IPS-NIHi7 (cell line): ENCODE measurements at regions not wholly inside any gene's neighbourhood (a gene's known extent, or its start where the extent isn't known, plus 50 kb on each side); places are given as distances from the start of the nearest gene placed in this dataset.
A peak's percentile ranks its signal among the peaks of the same experiment; 100 is the strongest.

Experiments used
- DNase-seq: peaks from one replicate; pipeline ENCODE4 v3.0.0; 2012; ENCODE audit warnings: mixed read lengths; ENCODE audit errors: extremely low spot score

DNA sequence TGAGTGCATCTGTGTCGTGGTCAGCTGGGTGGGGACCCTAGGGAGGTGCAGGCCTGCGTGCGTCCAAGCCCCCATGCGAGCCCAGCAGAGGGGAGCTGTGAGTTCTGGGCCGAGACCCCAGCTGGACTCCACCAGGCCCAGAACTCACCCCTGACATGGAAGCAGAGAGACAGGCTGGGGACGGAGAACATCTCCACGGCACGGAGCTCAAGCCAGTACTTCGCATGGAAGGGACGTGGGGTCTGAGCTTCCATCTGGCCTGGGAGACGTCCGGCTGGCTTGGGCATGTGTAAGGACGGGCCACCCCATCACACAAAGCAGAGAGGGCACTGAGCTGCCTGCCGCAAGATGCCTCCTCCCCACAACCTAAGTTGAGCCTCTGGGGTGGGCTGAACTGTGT, 422.4 kb downstream of the CTTN start:
- no peak for DNase-seq

- DNase-seq = no peak
Measured at GRCh38 chr11:70823771-70824170, 425.4 kb downstream of the CTTN start.

DNA sequence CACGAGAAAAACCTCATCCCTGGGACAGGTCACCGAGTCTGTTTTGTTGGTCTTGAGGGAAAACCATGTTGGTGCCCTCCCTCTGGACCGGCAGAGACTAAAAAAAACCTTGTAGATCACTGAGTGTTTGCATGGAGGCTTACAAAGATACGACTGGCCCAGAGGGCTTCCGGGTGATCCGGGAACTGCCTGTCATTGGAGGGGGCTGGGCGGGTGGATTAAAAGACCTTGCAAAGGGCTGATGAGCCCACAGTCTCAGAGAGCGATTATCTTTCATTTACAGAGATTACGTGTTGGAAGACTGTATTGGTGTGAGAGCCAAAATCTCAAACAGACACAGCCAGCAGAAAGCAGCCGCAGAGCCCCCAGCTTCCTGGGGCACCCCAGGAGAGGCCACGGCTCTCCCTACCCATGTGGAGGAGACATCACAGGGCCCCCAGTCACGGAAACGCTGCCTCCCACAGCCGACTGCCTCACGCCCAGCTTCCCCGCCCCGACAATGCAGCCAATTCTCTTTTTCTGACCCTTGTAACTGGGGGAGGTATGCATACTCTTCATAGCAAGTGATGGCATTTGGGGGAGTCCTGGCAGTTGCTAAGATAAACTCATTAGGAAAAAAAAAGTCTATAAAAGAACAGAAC, 426.4 kb downstream of the CTTN start:
- DNase-seq = peak; percentile 56

- no peak for DNase-seq
Measured at GRCh38 chr11:70825893-70826540, 426.4 kb downstream of the SHANK2 start.

GRCh38 chr11:70826541-70827335, 425.6 kb downstream of the SHANK2 start:
- peak; percentile 72 for DNase-seq

- DNase-seq = no peak
Measured at GRCh38 chr11:70828593-70829082, 423.7 kb downstream of the SHANK2 start.

GRCh38 chr11:70829134-70829885, 423.1 kb downstream of the SHANK2 start:
- DNase-seq = no peak

DNA sequence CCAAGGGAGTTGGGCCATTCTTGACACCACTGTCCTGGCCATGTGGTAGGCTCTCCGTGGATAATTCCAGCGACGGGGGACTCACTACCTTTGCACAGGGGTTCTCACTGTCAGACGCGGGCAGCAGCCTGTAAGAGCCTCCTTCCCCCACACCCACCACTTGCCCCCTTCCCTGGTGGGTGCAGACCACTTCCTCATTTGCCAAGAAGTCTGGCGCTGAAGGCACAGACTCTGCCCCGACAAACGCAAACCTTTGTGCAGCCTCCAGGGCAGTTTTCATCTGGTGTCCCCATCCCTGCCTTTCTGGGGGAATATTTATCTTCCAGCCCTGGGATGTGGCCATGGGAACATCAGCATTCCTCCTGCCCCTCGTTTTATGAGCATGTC, 422.5 kb downstream of the SHANK2 start:
- no peak for DNase-seq

DNA sequence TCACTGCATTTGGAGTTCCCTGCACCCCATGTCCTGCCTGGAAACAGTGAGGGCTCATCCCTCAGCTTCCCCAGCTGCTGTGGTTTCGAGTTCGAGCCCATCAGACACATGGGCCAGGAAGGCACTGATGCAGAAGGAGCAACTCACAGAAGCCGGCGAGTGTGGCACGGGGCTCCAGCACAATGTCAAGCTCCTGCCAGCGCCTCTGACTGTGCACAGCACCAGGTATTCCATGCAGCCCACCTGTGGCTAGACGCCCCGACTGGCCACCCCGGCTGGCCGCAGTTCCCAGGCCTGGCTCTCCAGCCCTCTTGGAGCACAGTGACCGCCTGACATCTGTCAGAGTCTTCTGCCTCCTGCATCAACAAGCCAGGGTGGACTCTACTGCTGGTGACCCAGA, 419.4 kb downstream of the SHANK2 start:
- DNase-seq = no peak

GRCh38 chr11:70833554-70833953, 418.8 kb downstream of the SHANK2 start:
- DNase-seq = no peak

GRCh38 chr11:70834277-70834940, 418.0 kb downstream of the SHANK2 start:
- peak; percentile 72 for DNase-seq

DNA sequence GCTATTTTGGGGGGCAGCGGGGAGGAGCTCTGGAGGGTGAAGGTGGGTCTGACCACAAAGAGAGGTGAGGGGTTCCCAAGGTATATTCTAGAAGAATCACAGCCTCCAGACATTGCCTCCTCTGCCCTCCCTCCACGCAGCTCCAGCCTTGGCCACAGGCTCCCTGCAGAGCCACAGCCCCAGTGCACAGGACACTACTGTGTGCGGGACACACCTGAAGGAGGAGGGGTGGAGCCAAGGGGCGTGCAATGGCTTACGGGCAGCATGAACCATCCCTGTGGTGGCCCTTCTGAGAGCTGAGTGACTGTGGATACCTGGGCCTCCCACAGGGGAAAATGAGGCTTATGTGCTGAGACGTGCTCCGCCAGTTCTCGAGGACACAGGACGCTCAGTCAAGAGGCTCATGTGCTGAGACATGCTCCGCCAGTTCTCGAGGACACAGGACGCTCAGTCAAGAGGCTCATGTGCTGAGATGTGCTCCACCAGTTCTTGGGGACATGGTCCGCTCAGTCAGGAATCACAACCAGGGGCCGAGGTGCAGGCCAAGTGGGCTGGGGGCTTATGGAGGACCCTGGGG, 417.3 kb downstream of the SHANK2 start:
- DNase-seq = no peak

GRCh38 chr11:70836071-70836470, 416.3 kb downstream of the SHANK2 start:
- DNase-seq = no peak

GRCh38 chr11:70838198-70838597, 414.2 kb downstream of the SHANK2 start:
- DNase-seq = no peak

DNA sequence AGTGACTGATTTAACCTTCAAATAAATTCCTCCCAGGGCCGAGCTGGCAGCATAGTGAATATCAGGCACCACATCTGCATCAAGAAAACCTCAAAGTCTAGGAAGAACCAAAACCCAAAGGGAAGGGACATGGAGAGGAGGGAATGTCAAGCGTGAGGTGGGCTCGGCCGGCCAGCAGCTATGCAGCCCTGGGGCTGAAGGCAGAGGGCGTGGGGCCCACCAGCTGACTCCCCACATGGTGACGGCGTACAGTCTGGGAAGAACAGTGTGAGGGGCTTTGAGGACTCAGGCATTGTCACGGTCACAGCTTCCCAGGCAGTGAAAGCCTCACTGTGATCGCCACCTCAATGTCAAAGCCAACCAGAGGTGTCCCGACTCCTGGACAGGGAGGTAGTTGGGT, 412.5 kb downstream of the SHANK2 start:
- DNase-seq = no peak

DNA sequence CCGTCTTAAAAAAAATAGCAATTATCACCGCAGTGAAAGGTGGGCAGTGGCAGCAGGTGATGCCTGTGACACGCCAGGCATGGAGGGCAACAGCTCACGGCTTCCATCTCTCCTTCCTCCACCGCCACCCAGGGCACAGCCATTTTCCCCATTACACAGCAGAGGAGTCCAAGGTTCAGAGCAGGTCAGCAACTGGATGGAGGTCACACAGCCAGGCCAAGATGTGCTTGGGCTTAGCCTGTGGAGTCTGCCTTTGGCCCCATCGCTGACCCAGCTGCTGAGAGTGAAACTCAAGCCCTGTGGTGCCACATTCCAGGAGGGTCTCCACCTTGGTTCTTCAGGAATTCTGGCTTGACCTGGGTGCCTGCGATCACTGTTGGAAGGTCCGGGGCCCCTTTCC, 411.1 kb downstream of the SHANK2 start:
- DNase-seq = no peak

DNA sequence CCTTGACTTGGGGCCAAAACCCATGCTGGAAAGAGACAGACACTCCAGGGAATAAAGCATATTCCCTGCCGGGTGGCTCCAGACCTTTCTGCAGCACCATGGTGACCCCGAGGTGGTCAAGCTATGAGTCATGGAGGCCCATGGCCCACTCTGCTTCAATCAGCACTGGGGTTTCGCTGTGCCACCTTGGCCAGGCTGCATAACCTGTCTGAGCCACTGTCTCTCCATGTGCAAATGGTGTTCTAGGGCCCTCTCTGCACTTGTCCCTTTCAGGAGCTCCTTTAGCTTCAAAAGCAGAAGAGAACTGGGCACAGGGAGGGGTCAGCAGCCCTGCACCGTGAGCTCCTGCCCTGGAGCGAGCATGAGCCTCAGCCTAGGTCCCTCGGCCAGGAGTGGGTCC, 410.1 kb downstream of the SHANK2 start:
- DNase-seq = no peak

GRCh38 chr11:70842701-70843100, 409.7 kb downstream of the SHANK2 start:
- no peak for DNase-seq

- no peak for DNase-seq
Measured at GRCh38 chr11:70843906-70844305, 408.5 kb downstream of the SHANK2 start.

DNA sequence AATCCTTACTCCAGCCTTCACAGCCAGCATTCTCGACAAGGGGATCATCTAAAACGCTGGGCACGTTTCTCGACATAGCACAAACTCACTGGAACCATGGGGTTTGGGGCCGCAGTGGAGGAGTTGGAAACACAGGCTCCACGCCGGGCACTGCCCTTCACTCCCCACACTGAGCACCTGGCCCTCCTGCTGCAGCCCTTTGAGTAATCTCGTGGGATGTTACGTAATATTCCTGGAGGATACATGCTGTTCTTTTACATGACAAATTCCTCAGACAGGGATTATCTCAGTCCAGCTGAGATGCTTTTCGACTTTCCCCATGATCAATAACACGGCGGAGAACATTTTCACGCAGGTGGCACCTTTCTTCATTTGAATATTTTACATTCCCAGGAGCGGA, 408.0 kb downstream of the SHANK2 start:
- DNase-seq = no peak

- no peak for DNase-seq
Measured at GRCh38 chr11:70845591-70846041, 406.8 kb downstream of the SHANK2 start.
